ENCODE measurements at regions not wholly inside any gene's neighbourhood (a gene's known extent, or its start where the extent isn't known, plus 50 kb on each side); places are given as distances from the start of the nearest gene placed in this dataset.

DNA sequence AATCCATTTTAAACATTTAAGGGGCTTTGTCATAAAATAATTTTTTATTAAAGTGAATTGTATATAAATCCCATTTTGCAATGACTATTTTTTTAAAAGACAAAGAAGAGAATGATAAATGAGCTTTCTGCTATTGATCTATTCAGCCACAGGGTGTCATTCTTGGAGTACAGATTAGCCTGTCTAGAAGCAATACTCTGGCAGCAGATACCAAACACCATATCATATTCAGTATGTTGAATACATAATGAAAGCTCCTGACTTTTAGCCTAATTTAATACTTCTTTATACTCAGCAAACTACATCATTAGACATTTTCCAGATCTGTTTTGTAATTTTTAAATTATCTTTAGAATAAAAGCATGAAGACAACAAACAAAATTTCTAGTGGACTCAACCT is 496.3 kb downstream of the PDGFC start:
- TF ChIP-seq, protein P1, sequence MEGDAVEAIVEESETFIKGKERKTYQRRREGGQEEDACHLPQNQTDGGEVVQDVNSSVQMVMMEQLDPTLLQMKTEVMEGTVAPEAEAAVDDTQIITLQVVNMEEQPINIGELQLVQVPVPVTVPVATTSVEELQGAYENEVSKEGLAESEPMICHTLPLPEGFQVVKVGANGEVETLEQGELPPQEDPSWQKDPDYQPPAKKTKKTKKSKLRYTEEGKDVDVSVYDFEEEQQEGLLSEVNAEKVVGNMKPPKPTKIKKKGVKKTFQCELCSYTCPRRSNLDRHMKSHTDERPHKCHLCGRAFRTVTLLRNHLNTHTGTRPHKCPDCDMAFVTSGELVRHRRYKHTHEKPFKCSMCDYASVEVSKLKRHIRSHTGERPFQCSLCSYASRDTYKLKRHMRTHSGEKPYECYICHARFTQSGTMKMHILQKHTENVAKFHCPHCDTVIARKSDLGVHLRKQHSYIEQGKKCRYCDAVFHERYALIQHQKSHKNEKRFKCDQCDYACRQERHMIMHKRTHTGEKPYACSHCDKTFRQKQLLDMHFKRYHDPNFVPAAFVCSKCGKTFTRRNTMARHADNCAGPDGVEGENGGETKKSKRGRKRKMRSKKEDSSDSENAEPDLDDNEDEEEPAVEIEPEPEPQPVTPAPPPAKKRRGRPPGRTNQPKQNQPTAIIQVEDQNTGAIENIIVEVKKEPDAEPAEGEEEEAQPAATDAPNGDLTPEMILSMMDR (conservative IDR thresholded peaks at IDR 0.05; ENCODE audit: low read depth in 2 of 2), result peak; percentile 45 to 46
- no peak for TF ChIP-seq EZH2 (IDR thresholded peaks at IDR 0.05; ENCODE audit: low read depth, unreplicated experiment)

All from GM23338 (cell line).